Tibial artery (tissue), 4 donors: ENCODE measurements at regions not wholly inside any gene's neighbourhood (a gene's known extent, or its start where the extent isn't known, plus 50 kb on each side); places are given as distances from the start of the nearest gene placed in this dataset.
A peak's percentile ranks its signal among the peaks of the same experiment; 100 is the strongest.
"Not testable (repeated sequence)": the region's sequence is repeated elsewhere in the genome, so short reads cannot be mapped to it uniquely, and the experiment has no call there.

ENCODE experiments used
- DNase-seq, 2 donors: peaks; one replicate each; pipeline ENCODE4 v3.0.0-alpha.2; 2019
- H3K27ac ChIP-seq, 2 donors: fragments of 200-600 bp; sonication (generic) in 1 of 2; 1 replicate in 1 of 2; 2 replicates in 1 of 2; pipeline ENCODE4 v1.5.1; 2018 to 2019; ENCODE audit warnings: mild to moderate bottlenecking in 1 of 2
- H3K27me3 ChIP-seq, 2 donors: fragments of 200-600 bp; sonication (generic) in 1 of 2; one replicate each; pipeline versions ENCODE4 v1.5.1 to v1.6.0; 2016 to 2019
- H3K36me3 ChIP-seq, 3 donors: fragments of 200-600 bp; sonication (generic) in 2 of 3; one replicate each; pipeline ENCODE4 v1.5.1; 2016 to 2019; ENCODE audit warnings: mild to moderate bottlenecking in 2 of 3
- H3K4me1 ChIP-seq, 4 donors: fragments of 200-600 bp; sonication (generic) in 2 of 4; 1 replicate in 3 of 4; 2 replicates in 1 of 4; pipeline ENCODE4 v1.5.1; 2016 to 2019
- H3K4me3 ChIP-seq, 2 donors: fragments of 200-600 bp; sonication (generic) in 1 of 2; 1 replicate in 1 of 2; 2 replicates in 1 of 2; pipeline ENCODE4 v1.5.1; 2018 to 2019; ENCODE audit warnings: mild to moderate bottlenecking in 2 of 2
- H3K9me3 ChIP-seq, 3 donors: fragments of 200-600 bp; sonication (generic) in 1 of 3; one replicate each; pipeline ENCODE4 v1.5.1; 2016 to 2019
- CTCF ChIP-seq, 2 experiments: fragments of 200-600 bp in 1 of 2; fragments of 450-650 bp in 1 of 2; IDR thresholded peaks; one replicate each; pipeline ENCODE4 v1.5.1; 2017 to 2019; ENCODE audit warnings: antibody characterized with exemption in 2 of 2, mild to moderate bottlenecking in 1 of 2, moderate library complexity in 1 of 2
- intact Hi-C: fragments of 100-400 bp; cut with DNase I; formaldehyde crosslinking; loops from one replicate; pipeline ENCODE4 v1.15.0; 2023; ENCODE audit warnings: low total_unique reads

- H3K27me3 ChIP-seq, intact Hi-C loops, H3K9me3 ChIP-seq, H3K4me3 ChIP-seq, H3K36me3 ChIP-seq, H3K27ac ChIP-seq: not testable (repeated sequence)
- DNase-seq, result peak in 1 of 2 donors; percentile 59
- peaks cover 0 to 13% (median 6%) of the 10 kb centered on the region in 4 donors for H3K4me1 ChIP-seq
- peak in 1 of 2 experiments; percentile 23 for TF ChIP-seq CTCF (IDR thresholded peaks at IDR 0.05)
Measured at GRCh38 chr17:30714825-30715622, 109.5 kb downstream of the CRLF3 start.

- not testable (repeated sequence) for H3K27ac ChIP-seq
- DNase-seq, result peak in 1 of 2 donors; percentile 24
- H3K4me1 ChIP-seq, result peaks cover 0 to 18% (median 12%) of the 10 kb centered on the region in 4 donors
Measured at GRCh38 chr17:30713805-30714204, 110.7 kb downstream of the CRLF3 start.

DNA sequence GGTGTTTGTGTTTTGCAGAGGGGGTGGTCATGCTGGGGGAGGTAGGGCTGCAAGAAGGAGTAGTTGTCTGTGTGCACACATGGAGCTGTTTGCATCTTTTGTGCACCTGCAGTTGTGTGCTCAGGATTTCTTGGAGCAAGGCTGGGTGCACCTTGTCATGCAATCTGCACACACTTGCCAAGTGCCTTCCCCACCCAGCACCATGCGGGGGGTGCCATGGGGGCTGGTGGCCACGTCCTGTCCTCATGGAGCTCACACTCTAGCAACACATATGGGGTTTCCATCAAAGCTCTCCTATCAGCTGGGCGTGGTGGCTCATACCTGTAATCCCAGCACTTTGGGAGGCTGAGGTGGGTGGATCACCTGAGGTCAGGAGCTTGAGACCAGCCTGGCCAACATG lies 111.6 kb downstream of the CRLF3 start:
- H3K4me1 ChIP-seq, result peaks cover 0 to 23% (median 15%) of the 10 kb centered on the region in 4 donors
- H3K27ac ChIP-seq, H3K36me3 ChIP-seq, H3K9me3 ChIP-seq, H3K4me3 ChIP-seq, H3K27me3 ChIP-seq, intact Hi-C loops, DNase-seq: not testable (repeated sequence)

More at GRCh38 chr17:30713805-30714204, 110.7 kb downstream of the CRLF3 start:
- H3K4me3 ChIP-seq, H3K27me3 ChIP-seq, intact Hi-C loops, H3K36me3 ChIP-seq, H3K9me3 ChIP-seq: not testable (repeated sequence)

DNA sequence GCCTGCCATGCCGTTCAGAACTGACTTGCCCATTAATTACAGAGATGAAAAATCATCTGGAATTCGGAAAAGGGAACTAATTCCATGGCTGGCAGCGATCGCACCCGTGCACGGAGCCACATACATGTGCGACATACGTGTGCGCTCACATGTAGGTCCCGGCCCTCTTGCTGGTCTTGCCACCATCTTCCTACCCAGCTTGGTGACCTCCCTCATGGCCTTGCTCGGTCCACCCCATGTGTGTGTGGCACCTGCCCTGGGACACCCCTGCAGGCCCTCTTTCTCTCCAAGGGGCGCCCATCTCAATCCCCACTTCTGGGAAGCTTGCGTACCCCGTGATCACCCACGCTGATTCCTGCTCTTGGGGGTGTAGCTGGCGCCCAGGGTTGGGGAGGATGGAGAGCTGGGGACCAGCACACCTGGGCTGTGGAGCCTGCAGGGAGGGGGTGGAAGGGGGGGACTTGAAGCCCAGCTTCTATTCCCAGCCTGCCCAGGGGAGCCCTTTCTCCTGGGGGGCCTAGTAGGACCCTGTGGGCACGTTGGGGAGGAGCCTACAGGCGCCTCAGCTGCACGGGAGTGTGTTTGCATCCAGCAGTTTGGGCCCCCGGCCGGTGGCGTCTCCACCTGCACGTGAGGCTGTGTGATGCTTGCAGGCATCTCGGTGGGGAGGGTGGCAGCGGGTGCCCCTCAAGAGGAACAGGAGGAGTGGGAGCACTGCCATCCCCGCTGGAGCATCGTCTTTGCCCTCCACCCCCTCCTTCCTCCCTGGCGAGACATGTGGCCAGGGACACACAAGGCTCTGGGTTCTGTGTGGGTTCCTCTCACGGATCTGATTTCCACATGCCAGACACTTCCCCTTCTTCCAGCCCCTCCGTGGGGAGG lies 112.6 kb downstream of the CRLF3 start:
- H3K4me3 ChIP-seq, intact Hi-C loops, H3K9me3 ChIP-seq, H3K36me3 ChIP-seq, H3K27ac ChIP-seq, H3K27me3 ChIP-seq, DNase-seq: not testable (repeated sequence)
- peaks cover 0 to 27% (median 17%) of the 10 kb centered on the region in 4 donors for H3K4me1 ChIP-seq

DNA sequence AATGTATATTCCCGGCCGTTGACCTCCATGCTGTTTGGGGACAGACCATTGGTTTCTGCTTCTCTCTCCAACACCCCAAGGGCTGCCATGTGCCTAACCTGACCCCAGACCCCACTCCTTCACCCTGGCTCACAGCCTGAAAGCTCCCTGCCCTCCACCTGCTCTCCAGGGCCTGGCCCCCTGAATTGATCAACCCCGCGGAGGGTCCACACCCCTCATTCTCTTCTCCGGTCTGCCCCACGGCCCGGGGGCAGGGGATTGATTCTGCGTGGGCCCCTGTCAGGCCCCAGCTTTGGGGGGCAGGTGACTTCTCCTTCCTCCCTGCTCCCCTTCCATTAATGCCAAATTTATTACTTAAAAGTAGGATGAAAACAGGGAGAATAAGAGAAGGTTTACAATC lies 113.3 kb downstream of the CRLF3 start:
- H3K36me3 ChIP-seq, H3K27me3 ChIP-seq, H3K27ac ChIP-seq, intact Hi-C loops, H3K9me3 ChIP-seq, DNase-seq, H3K4me3 ChIP-seq: not testable (repeated sequence)
- H3K4me1 ChIP-seq, result peaks cover 0 to 29% (median 21%) of the 10 kb centered on the region in 4 donors

DNA sequence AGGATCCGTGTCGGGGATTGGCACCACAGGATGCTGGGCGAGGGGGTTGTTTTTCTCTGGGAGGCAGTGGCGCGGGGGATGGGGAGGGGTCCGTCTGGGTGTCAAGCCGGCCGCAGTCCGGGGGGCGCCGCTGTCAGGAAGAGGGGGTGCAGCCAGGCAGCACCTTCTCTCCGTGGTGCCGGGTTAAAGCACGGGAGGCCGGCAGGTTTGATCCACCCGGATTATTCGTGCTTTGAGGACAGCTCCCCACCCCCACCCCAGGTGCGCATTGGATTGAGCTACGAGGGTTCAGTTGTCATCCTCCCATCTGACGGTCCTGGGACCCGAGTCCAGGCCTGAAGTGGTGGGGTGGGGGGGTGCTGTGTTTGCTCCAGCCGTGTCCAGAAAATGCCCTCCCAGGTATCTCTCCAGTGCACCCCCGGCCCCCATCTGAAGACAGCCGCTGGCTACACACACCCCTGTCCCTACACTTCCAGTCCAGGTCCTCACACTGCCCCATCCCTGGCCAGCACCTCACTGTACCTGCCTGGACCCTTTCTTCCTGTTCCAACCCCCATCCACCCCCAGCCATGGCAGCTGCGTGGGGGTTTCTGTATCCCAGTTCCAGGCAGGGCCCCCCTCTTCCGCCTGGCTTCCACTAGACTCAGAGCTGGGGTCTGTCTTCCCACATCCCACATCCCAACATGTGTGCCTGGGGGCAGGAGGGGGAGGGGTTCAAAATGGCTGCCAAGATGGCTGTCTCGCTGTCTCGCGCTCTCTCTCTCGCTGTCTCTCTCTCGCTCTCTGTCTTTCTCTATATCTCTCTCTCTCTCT lies 114.0 kb downstream of the CRLF3 start:
- Histone ChIP-seq H3K4me3 (peak overlapping the region; percentile 53 to 75), H3K4me1 (peaks cover 0 to 34% (median 23%) of the 10 kb centered on the region in 4 donors), H3K27me3 (peaks cover 0 to 12% of the 10 kb centered on the region in 2 donors)
- DNase-seq, intact Hi-C loops, H3K36me3 ChIP-seq, H3K27ac ChIP-seq, H3K9me3 ChIP-seq: not testable (repeated sequence)

GRCh38 chr17:30709561-30710275 lies 114.8 kb downstream of the CRLF3 start:
- H3K36me3 ChIP-seq, intact Hi-C loops, H3K9me3 ChIP-seq, DNase-seq: not testable (repeated sequence)
- Histone ChIP-seq H3K4me3 (peak overlapping the region; percentile 53 to 75), H3K27ac (peak overlapping the region in 1 of 2 donors; percentile 33), H3K27me3 (peaks cover 0 to 14% of the 10 kb centered on the region in 2 donors), H3K4me1 (peaks cover 0 to 34% (median 23%) of the 10 kb centered on the region in 4 donors)

- intact Hi-C loops, DNase-seq, H3K36me3 ChIP-seq, H3K9me3 ChIP-seq: not testable (repeated sequence)
- peak overlapping the region in 1 of 2 donors; percentile 18 for H3K27ac ChIP-seq
- H3K27me3 ChIP-seq, result peaks cover 0 to 15% of the 10 kb centered on the region in 2 donors
- peaks cover 0 to 34% (median 23%) of the 10 kb centered on the region in 4 donors for H3K4me1 ChIP-seq
- peak overlapping the region; percentile 53 to 75 for H3K4me3 ChIP-seq
Measured at GRCh38 chr17:30709096-30709495, 115.4 kb downstream of the CRLF3 start.

- peak overlapping the region; percentile 53 to 75 for H3K4me3 ChIP-seq
- peak overlapping the region; percentile 18 to 59 for H3K27ac ChIP-seq
- H3K9me3 ChIP-seq, intact Hi-C loops, H3K36me3 ChIP-seq: not testable (repeated sequence)
- peak; percentile 78 to 89 for DNase-seq
- peaks cover 0 to 34% (median 23%) of the 10 kb centered on the region in 4 donors for H3K4me1 ChIP-seq
- H3K27me3 ChIP-seq, result peaks cover 0 to 22% of the 10 kb centered on the region in 2 donors
Measured at GRCh38 chr17:30708241-30709078, 116.0 kb downstream of the CRLF3 start.

GRCh38 chr17:30707724-30708240 lies 116.7 kb downstream of the CRLF3 start:
- H3K36me3 ChIP-seq, H3K9me3 ChIP-seq, DNase-seq, intact Hi-C loops: not testable (repeated sequence)
- H3K27ac ChIP-seq, result peak overlapping the region; percentile 18 to 59
- peaks cover 0 to 28% of the 10 kb centered on the region in 2 donors for H3K27me3 ChIP-seq
- H3K4me1 ChIP-seq, result peaks cover 0 to 34% (median 23%) of the 10 kb centered on the region in 4 donors
- H3K4me3 ChIP-seq, result peak overlapping the region; percentile 53 to 75
